GM21381 (cell line): ENCODE measurements at regions not wholly inside any gene's neighbourhood (a gene's known extent, or its start where the extent isn't known, plus 50 kb on each side); places are given as distances from the start of the nearest gene placed in this dataset.

Experiments
- ATAC-seq: cut with Tn5 transposase; IDR thresholded peaks from one replicate; pipeline ENCODE4 v1.9.1; 2021; ENCODE audit warnings: mild to moderate bottlenecking, moderate library complexity; ENCODE audit not compliant: unreplicated experiment

DNA sequence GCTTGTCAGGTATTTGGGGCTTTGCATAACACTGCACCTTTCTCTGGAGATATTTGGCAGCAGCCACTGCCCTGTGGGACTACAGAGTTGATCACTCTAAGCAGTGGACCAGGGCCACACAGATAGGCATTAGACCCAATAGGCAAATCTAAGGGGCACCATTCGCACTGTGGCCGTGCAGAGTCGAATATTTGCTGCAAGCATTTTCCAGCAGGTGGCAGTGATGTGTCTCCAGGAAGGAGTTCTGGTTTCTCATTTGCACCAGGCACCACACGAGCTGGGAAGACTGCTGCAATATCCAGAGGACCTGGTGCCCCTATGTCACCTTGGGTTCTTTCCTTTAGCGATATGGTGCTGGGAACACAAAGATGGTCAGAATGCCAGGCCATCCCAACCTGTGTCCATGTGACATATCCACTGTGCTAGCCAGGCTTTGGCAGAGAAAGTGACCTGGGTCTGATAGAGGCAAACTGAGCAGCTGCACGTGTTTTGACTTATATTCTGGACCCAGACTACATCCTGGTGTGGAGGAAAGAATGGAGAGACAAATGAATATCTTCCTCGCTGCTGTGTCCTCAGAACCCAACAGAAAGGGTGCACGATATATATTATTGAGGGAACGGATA, 318.7 kb downstream of the BUD13 start:
- no peak for ATAC-seq

DNA sequence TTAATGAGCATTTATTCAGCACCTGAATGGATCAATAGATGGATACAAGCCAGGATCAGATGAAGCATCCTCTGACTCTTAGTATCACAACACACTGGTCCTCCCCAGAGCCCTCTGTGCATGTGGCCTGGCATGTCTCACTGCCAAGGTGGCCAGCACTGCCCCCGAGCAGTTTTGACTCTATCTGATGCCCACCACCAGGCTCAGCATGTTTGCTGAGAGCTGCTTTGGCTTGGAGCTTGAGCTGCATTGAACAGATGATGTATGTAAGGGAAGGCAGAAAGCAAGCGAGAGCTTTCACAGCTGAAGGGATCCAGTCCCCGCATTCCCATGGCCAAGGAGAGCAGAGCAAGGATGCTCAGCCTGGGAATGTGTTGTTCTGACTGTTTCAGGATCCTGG, 320.3 kb downstream of the BUD13 start:
- no peak for ATAC-seq

DNA sequence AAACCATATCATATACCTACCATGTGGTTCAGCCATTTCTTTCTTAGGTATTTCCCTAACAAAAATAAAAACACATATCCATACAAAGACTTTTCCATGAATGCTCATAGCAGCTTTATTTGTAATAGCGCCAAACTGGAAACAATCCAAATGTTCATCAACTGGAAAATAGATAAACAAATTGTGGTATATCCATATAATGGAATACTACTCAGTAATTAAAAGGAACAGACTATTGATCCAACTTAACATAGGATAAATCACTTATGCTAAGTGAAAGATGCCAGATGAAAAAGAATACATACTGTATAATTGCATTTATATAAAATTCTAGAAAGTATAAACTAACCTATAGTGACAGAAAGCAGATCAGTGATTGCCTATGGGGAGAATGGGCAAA, 323.3 kb downstream of the BUD13 start:
- ATAC-seq, result no peak

DNA sequence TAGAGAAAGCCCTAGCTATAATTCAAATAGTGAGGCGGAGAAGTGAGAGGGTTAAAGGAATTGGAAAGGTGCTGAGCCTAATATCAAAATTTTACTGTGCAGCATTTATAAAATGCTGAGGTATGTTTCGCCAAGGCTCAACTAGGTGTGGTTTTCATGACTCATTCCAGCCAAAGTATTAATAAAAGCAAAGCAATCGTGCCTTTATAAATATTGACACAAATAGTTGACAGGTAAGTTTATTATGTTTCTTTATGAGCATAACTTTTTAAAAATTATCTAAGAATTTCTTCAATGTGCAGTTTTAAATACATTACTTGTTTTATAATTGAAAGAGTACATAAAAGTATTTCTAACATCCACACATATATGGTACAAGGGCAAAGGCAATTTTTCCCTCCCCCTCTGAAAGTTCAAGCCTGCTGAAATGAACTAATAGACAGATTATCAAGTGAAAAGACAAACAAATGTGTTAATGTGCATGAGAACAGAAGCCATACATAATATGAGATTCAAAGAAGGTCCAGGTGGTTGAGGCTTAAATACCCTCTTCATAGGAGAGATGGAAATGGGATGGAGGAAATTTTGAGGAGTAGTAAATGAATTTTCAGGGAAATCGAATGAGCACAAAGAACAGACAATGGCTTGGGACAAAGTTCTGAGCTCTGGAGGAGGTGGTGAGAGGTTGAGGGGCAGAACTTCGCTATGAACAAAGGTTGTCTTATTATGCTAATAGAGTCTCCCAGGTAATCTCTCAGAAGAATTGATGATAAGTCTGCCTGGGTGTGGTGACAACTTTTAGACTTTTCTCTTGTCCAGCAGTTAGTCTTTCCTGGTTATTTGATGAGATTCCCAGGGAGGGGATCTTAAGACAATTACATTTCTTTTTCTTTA, 326.5 kb downstream of the BUD13 start:
- no peak for ATAC-seq

DNA sequence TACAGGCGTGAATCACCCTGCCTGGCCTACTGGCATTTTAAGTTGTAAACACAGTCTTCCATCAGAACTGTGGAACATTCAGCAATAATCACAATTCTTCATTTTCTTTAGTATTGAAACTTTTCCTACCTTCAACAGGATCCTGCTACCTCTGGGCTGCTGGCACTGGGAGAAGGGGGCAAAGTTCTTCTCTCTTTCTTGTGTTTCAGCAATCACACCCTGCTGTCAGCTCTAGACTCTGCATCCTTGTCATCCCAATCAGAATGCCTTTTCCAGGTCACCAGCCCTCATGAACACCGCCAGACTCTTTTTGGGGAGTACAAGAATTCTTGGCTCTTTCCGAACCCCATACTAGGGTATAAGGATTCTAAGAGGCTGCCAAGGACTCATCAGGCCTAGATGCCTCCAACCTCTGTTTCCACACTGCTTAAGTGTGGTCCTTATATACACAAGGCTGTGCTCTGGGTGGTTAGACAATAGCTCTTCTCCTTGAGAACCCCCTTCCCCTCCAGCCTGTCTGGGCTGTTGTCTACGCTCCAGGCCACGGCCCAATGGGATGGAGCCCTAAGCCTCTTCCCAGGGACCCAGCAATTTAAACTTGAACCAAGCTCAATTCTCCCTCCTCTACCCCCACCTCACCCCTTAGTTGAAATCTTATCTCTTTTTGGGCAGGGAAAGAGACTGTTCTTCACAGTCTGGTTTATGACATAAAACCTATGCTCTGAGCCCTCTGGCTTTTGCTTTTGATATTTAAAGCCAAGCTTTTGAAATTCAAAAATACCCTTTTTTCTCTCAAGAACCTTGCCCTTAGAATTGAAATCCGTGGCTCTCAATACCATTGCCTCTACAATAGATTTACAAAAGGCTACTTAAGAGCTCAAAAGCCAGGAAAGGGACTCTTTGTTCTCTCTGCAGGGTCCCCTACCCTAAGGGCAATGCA, 327.4 kb downstream of the BUD13 start:
- ATAC-seq, result no peak

DNA sequence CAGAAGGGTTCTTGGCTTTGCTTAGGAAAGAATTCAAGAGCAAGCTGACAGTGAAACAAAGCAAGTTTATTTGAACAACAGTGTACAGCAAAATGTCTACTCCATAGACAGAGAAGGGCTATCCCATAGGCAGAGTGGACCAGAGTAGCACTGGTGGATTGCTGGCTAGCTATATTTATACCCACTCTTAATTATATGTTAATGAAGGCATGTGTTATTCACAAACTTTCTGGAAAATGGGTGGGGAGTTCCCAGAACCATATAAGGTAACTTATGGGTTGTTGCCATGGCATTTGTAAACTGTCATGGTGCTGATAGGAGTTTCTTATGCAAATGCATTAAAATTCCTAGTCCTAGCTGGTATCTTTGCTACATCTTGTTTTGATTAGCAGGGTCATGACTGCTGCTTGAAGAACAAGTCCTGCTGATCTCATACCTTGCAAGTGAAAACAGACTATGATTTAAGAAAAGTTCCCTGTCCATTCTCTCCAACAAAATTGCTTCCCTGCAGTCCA, 330.5 kb downstream of the BUD13 start:
- no peak for ATAC-seq

DNA sequence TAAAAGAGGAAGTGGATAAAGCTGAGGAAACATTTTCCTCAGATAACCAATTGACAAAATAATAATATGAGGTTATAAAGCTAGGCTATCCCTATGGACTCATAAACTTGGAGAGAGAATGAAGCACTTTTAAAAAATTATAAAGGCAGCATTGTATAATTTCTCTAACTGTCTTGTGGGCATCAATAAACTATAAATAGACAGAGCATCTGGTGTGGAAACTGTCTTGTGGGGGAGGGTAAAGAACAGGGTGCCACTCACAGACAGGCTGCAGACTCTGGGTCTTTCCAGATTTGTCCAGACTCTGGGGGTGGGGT, 333.5 kb downstream of the BUD13 start:
- no peak for ATAC-seq

DNA sequence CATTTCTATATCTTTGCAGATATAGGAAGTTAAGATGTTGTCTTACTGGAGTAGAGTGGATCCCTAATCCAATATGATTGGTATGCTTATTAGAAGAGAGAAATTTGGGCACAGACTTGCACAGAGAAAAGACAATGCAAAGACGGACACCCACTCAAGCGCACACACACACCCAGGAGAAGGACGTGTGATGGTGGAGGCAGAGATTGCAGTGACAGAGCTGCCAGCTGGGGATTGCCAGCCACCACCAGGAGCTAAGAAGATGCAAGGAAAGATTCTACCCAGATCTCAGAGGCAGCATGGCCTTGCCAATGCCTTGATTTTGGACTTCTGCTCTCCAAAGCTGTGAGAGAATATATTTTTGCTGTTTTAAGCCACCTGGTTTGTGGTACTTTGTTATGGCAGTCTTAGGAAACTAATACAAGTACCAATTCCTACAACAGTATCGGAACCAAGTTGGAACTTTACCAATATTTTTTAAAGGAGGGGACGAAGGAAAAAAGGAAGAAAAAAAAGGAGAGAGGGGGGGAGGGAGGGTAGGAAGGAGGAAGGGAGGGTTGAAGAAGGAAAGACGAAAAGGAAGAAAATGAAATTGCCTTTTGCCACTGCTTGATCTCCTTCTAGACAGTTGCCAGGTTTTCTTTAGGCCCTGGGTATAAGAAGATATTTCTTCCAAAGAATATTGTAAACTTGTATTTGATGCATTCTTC, 334.0 kb downstream of the BUD13 start:
- ATAC-seq, result no peak

DNA sequence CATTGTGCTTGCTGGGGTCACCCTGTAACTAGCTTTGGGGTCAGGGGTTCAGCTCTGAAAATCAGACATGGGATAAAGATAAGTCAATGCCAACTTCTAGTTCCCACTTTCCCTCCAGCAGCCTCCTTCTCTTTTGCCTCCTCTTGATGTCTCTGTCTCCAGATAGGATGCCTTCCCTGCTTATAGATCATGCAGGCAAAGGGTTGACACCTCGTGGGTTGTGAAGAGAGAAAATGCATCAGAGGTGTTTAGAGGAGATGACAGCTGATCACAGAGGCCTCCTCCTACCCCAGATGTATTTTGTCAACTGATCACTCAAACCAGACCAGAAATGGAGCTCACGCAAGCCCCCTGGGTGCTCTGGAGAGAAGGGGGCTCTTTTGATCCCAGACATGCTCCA, 337.8 kb downstream of the BUD13 start:
- ATAC-seq, result no peak

DNA sequence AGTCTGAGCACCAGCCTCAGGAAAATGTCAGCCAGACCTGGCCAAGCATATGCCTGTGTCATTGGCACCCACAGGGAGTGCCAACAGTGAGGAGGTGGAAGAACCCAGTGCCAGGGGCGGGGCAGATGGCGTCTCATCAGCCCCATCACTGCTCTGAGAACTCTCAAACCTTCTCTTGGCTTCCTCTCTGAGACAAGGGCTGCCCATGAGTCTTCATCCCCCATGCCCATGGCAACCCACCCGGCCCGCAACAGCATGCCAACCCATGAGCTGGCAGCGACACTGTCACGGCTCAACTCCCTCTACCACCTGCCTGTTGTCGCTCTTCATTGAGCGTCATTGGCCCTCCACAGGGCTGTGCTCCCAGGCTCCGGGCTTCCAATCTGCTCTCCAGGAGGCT, 340.5 kb downstream of the BUD13 start:
- ATAC-seq, result no peak

DNA sequence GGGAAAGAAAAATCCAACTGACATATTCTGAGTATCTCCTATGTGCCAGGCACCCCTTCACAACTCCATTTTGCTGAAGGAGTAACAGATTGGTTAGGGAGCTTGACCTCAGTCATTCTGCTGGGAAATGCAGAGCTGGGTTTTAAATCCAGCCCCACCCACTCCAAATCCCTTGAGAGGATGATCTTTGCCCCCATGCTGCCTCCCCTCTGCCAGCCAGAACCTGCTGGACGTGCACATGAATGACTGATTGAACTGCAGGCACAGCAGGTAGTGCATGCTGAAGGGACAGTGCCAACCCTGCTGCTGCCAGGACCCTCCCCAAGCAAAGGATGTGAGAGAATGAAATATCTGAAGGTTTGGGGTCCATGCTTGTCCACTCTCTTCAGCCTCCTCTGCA, 340.9 kb downstream of the BUD13 start:
- no peak for ATAC-seq

DNA sequence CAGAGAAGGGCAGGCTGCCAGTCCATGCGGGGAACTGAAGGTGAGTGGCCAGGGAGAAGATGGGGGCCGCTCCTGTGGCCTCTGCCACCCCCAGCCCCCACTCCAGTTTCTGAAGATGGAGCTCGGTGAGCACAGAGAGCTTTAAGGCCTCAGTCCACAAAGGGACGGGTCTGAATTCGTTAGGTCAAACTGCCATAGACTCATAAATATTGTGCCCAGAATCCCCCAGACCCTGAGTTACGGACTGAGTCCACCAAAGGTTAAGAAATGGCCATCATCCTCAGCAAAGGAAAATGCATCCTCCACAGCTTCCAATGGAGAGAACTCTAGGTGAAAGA, 344.2 kb downstream of the BUD13 start:
- no peak for ATAC-seq

DNA sequence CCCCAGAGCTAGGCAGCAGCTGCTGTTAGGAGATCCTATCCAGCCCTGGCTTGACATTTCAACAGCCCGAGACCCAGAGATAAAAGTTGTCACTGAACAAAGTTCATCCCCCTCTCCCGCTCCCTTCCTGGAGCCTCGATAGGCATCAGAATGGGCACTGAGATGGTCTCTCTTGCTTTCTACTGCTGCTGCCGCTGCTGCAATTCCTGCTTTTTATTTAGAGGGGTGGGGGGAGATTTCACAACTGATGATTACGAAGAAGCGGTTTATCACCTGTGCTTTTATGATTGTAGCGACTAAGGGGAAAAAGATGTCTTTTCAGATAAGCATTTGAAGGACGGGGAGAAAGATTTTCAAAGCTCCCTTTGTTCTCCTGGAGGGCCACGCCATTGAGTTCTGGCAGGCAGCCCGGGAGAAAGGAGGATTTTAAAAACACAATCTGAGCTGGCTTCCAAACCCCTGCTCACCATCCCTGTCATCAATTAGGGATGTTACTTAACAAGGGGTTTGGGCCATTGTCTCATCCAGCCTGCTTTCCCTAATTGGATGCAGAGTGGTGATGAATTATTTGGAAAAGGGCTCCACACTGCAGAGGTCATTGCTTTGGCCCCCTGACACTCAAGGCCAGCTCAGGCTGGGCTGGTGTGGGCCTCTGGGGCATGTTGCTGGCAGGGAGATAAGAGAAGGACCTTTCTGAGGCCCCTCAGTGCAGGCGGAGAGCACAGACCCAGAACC, 344.7 kb downstream of the BUD13 start:
- ATAC-seq, result no peak

DNA sequence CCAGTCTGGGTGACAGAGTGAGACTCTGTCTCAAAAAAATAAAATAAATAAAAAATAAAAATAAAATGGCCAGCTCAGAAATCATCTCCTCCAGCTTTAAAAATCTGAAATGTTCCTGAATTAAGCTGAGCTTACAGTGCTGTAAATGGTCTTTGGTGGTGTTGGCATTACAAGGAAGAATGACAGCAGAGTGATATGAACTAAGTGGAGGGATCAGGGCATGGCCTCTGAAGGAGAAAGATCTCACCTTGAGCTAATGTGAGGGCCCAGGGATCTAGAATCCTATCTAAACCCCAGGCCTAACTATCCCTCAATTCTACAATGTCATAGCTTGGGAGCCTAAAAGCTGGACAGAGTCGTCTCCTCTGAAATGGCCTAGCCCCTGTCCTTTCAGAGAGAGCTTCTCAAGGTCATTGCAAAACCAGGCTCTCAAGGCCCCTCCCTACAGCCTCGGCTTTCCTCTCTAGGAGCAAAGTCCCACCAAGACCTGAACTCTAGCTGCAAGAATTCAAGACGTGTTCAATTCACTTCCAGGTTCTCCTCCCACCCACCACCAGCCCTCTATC, 345.4 kb downstream of the BUD13 start:
- no peak for ATAC-seq

DNA sequence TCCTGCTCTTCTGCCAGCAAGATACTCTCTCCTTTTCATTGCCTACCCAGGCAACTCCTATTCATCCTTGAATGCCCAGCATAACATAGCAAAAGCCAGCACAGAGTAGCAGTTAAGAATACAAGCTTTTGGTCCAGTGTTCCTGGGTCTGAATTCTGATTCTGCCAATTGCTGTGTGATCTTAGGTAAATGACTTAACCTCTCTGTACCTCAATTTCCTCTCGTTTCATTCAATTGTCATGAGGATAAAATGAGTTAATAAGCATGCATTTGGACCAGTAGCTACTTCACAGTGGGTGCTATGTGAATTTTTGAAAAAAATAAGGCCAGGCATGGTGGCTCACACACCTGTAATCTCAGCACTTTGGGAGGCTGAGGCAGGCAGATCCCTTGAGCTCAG, 346.0 kb downstream of the BUD13 start:
- ATAC-seq, result no peak

DNA sequence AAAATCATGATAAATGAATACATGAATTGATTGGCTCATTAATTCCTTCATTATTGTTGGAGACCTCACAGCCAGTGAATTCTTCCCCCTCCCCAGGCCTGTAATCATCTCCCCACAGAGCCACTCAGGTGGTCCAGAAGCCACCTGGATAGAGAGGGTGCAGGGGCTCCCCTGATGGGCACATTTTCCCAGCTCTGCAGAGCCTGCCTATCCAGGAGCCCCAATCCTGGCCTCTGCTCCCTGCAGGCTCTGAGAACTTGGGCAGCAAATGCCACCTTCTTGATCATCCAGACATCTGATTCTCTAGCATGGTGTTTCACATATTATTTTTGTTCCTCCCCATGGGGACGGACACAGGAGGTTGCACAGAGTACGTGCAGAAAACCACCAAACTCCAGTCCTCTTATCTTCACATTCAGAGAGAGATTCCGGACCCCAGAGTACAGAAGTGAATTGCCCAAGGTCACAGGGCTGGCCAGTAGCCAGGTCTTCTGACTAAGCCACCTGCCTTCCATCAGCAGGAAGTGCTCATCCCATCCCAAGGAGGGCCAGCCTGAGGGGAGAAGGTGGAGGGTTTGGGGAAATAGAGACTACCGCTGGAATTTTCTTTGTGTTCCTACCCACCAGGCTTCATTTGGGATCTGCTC, 348.0 kb downstream of the BUD13 start:
- no peak for ATAC-seq

DNA sequence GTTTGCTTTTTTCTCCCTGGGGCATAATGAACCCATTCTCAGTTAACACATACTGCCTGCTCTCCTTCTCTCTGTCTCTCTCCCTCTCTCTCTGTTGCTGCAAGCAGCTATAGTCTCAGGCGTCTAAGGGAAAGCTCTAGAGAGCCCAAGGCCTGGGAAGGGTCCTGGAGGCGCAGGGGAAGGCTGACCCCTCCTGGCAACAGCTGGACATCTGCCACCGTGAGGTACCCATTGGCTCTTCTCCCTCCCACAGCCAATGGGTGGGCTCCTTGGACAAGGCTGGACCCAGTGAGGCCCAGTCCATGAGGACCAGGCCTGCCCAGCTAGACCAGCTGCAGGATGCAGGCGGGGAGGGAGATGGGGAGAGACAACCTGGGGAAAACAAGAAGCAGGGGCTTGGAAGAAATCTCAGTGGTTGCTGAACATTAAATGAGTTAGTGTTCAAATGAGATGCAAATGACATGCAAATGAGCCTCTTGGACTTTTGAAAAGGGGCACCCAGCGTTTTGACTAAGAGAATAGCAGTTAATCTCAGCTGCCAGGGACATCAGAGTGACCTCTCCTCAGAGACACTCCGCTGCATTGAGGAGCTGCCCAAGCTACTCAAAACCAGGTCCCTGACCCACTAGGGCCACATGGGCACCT, 349.7 kb downstream of the BUD13 start:
- no peak for ATAC-seq

DNA sequence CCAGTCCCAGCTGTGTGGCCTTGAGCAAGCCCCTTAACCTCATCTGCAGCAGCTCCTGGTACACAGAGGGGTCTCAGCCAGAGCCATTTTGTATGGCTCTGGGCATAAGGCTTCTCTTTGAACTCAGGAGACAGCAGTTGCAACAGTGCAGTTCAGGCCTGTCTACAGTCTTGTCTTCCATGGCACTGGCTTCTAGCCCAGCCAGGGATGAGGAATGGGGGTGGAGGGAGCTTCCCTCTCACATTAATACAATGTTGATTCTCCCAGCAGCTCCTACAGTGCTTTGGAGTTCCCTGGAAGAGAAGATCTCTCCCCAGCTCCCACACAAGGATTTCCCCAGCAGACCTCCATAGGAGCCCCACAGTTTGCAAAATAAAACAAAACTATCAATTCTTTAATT, 350.2 kb downstream of the BUD13 start:
- ATAC-seq, result no peak
